A673 (cell line): ENCODE measurements at regions not wholly inside any gene's neighbourhood (a gene's known extent, or its start where the extent isn't known, plus 50 kb on each side); places are given as distances from the start of the nearest gene placed in this dataset.

Experiments
- BruUV-seq: library from RNA; stranded (reverse); fragments of 400-500 nt; replicated peaks from 2 replicates; lab custom pipeline; 2021; lab: Mats Ljungman, UMichigan
- CTCF ChIA-PET: fragments of 300-600 bp; sonication (Branson Sonifier 250); formaldehyde crosslinking; loops from one replicate; lab custom pipeline; 2022; ENCODE audit warnings: antibody characterized with exemption; lab: Charles Lee
- POLR2A ChIA-PET: fragments of 300-600 bp; sonication (Branson Sonifier 250); formaldehyde crosslinking; loops from one replicate; lab custom pipeline; 2022; ENCODE audit warnings: antibody characterized with exemption; ENCODE audit not compliant: low non-redundant PET; lab: Charles Lee
- DNase-seq: peaks from one replicate; pipeline ENCODE4 v3.0.0-alpha.2; 2015; ENCODE audit warnings: low spot score
- H3K27ac ChIP-seq: fragments of 200-600 bp; sonication (generic); 2 replicates; pipeline ENCODE4 v1.5.1; 2016; ENCODE audit warnings: mixed run types, low read depth, mild to moderate bottlenecking, mixed read lengths, antibody characterized with exemption, low read length; ENCODE audit not compliant: poor library complexity, severe bottlenecking
- H3K27me3 ChIP-seq: fragments of 200-600 bp; sonication (generic); replicated peaks from 2 replicates; pipeline ENCODE4 v1.6.1; 2017; ENCODE audit warnings: mixed run types, low read depth, mild to moderate bottlenecking, mixed read lengths, antibody characterized with exemption, low read length; ENCODE audit not compliant: insufficient read depth, poor library complexity
- H3K36me3 ChIP-seq: fragments of 200-600 bp; sonication (generic); 2 replicates; pipeline ENCODE4 v1.6.1; 2016; ENCODE audit warnings: mixed run types, mild to moderate bottlenecking, mixed read lengths, antibody characterized with exemption, low read length; ENCODE audit not compliant: insufficient read depth, poor library complexity, severe bottlenecking
- H3K4me1 ChIP-seq: fragments of 200-600 bp; sonication (generic); 2 replicates; pipeline ENCODE4 v1.6.1; 2017; ENCODE audit warnings: mixed run types, mild to moderate bottlenecking, mixed read lengths, antibody characterized with exemption, low read length; ENCODE audit not compliant: insufficient read depth, poor library complexity, severe bottlenecking
- H3K4me3 ChIP-seq: fragments of 200-600 bp; sonication (generic); 2 replicates; pipeline ENCODE4 v1.5.1; 2016; ENCODE audit warnings: low read depth, mixed run types, mild to moderate bottlenecking, mixed read lengths, low read length; ENCODE audit not compliant: poor library complexity, severe bottlenecking
- H3K9me3 ChIP-seq: fragments of 200-600 bp; sonication (generic); 2 replicates; pipeline ENCODE4 v1.6.1; 2016; ENCODE audit warnings: mixed run types, low read depth, mild to moderate bottlenecking, mixed read lengths, antibody characterized with exemption, low read length; ENCODE audit not compliant: poor library complexity, severe bottlenecking
- EZH2 ChIP-seq: fragments of 200-600 bp; sonication (generic); IDR thresholded peaks from 2 replicates; pipeline ENCODE4 v1.6.1; 2017; ENCODE audit warnings: borderline replicate concordance, low read depth, mild to moderate bottlenecking, mixed read lengths, antibody characterized with exemption, low read length; ENCODE audit not compliant: poor library complexity, severe bottlenecking
- intact Hi-C: fragments of 100-400 bp; cut with micrococcal nuclease; formaldehyde crosslinking; loops from one replicate; pipeline ENCODE4 v1.10.0; 2022; ENCODE audit not compliant: unreplicated experiment
- TF ChIP-seq, protein P1 (sequence below): fragments of 300-800, 200-600 bp; sonication (generic); conservative IDR thresholded peaks from 2 replicates; pipeline ENCODE4 v1.5.1; 2017; ENCODE audit warnings: low read depth, mild to moderate bottlenecking, antibody characterized with exemption, low read length, moderate library complexity, mixed read lengths

DNA sequence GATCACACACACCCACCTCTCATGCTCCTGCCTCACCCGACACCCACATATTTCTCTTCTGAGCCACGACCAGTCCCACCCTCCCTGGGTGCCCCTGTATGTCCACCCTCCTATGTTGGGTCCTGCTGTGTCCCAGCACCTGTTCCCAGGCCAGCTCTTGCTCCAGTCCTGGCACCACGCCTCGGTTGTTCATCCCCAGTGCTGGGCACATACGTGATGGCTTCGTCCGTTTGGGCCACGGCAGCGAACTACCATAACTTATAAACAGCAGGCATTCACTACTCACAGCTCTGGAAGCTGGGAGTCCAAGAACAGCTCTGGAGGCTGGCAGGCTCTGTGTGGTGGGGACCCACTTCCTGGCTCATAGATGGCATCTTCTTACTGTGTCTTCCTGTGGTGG is 116.9 kb downstream of the BRD1 start:
- Histone ChIP-seq H3K9me3 (no peaks in the 10 kb centered on the region), H3K27me3 (peaks cover 15% of the 10 kb centered on the region), H3K4me1 (no peaks in the 10 kb centered on the region), H3K36me3 (no peaks in the 10 kb centered on the region), H3K4me3 (no peak overlapping the region), H3K27ac (no peak overlapping the region)
- ChIA-PET POLR2A (no interaction called here), CTCF (no interaction called here)
- no TSS peak for BruUV-seq
- intact Hi-C loops = no loop called here
- no peak for DNase-seq
- TF ChIP-seq EZH2 = no peak
- TF ChIP-seq, protein P1, sequence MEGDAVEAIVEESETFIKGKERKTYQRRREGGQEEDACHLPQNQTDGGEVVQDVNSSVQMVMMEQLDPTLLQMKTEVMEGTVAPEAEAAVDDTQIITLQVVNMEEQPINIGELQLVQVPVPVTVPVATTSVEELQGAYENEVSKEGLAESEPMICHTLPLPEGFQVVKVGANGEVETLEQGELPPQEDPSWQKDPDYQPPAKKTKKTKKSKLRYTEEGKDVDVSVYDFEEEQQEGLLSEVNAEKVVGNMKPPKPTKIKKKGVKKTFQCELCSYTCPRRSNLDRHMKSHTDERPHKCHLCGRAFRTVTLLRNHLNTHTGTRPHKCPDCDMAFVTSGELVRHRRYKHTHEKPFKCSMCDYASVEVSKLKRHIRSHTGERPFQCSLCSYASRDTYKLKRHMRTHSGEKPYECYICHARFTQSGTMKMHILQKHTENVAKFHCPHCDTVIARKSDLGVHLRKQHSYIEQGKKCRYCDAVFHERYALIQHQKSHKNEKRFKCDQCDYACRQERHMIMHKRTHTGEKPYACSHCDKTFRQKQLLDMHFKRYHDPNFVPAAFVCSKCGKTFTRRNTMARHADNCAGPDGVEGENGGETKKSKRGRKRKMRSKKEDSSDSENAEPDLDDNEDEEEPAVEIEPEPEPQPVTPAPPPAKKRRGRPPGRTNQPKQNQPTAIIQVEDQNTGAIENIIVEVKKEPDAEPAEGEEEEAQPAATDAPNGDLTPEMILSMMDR = no peak

DNA sequence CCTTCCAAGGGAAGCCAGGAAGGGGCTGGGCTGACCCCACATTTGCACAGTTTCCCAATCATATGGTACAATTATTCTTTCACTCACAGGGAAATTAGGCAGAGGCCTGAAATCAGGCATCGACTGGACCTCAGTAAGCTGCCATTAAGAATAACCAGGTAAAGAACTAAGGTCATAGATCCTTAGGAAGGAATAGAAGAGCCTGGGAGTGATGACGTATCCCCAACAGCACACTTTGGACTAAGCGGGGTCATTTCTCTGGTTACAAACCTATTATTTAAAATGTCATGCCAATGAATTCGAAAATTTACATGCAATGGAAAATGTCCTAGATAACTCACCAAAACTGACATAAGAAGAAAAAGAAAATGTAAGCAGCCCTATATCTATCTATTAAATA is 118.2 kb downstream of the BRD1 start:
- no peak for DNase-seq
- no TSS peak for BruUV-seq

DNA sequence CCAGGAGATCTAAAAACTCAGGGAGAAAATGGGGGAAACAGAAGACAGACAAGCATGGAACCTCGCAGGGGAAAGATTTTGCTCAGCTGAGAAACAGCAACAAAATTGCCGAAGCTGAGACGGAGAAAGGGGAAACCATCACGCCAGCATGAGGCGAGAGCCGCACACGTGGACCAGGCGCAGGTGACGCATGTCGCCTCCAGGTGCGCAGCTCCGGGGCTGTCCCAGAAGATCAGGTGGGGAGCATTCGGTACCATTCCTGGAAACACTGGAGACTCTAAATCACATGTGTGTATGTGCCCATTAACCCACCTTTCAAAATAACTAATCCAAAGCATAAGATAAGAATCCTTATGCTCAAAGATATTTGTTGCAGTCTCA is 121.7 kb downstream of the BRD1 start:
- intact Hi-C loops = no loop called here
- CTCF ChIA-PET = no interaction called here
- no peak overlapping the region for H3K4me3 ChIP-seq
- BruUV-seq = no TSS peak
- H3K27me3 ChIP-seq = no peaks in the 10 kb centered on the region
- DNase-seq = no peak
- H3K9me3 ChIP-seq = peaks cover 10% of the 10 kb centered on the region
- POLR2A ChIA-PET = no interaction called here
- H3K4me1 ChIP-seq = no peaks in the 10 kb centered on the region
- no peak for TF ChIP-seq EZH2
- TF ChIP-seq, protein P1 = no peak
- no peaks in the 10 kb centered on the region for H3K36me3 ChIP-seq
- no peak overlapping the region for H3K27ac ChIP-seq

More for the DNA sequence above, 118.2 kb downstream of the BRD1 start:
- intact Hi-C loops = no loop called here
- no peak overlapping the region for H3K27ac ChIP-seq
- H3K27me3 ChIP-seq = peaks cover 15% of the 10 kb centered on the region
- no peaks in the 10 kb centered on the region for H3K36me3 ChIP-seq
- TF ChIP-seq EZH2 = no peak
- TF ChIP-seq, protein P1 = no peak
- CTCF ChIA-PET = no interaction called here
- H3K9me3 ChIP-seq = no peaks in the 10 kb centered on the region
- no peak overlapping the region for H3K4me3 ChIP-seq
- POLR2A ChIA-PET = no interaction called here
- no peaks in the 10 kb centered on the region for H3K4me1 ChIP-seq
